ENCODE measurements at regions not wholly inside any gene's neighbourhood (a gene's known extent, or its start where the extent isn't known, plus 50 kb on each side); places are given as distances from the start of the nearest gene placed in this dataset.

DNA sequence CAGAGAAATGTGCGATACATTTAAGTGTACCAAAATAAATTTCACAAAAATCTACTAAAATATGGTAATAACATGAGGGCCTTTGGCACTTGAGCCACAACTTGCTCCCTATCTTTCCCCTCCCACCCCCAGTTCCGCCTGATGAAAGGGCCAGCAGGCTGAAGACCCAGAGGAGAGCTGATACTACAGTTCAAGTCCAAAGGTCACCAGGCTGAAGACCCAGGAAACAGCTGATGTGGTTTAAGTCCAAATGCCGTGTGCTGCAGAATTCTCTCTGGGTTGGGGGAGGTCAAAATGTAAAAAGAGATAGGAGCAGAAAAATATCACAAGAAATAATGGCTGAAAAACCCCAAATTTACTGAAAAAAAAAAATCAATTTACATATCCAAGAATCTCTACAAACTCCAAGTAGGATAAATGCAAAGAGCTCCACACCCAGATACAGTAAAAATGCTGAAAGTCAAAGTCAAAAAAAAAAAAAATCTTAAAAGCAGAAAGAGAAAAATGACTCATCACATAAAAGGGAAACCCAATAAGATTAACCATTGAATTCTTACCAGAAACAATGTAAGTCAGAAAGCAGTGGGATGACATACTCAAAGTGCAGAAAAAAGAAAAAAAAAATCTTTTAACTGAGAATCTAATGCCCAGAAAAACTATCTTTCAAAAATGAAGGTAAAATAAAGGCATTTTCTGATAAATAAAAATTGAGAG lies 452.1 kb upstream of the ASIC2 start:
- TF ChIP-seq, protein P1, sequence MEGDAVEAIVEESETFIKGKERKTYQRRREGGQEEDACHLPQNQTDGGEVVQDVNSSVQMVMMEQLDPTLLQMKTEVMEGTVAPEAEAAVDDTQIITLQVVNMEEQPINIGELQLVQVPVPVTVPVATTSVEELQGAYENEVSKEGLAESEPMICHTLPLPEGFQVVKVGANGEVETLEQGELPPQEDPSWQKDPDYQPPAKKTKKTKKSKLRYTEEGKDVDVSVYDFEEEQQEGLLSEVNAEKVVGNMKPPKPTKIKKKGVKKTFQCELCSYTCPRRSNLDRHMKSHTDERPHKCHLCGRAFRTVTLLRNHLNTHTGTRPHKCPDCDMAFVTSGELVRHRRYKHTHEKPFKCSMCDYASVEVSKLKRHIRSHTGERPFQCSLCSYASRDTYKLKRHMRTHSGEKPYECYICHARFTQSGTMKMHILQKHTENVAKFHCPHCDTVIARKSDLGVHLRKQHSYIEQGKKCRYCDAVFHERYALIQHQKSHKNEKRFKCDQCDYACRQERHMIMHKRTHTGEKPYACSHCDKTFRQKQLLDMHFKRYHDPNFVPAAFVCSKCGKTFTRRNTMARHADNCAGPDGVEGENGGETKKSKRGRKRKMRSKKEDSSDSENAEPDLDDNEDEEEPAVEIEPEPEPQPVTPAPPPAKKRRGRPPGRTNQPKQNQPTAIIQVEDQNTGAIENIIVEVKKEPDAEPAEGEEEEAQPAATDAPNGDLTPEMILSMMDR (IDR thresholded peaks at IDR 0.05) = no peak
- TF ChIP-seq POLR2A (IDR thresholded peaks at IDR 0.05) = no peak

Data from testis (tissue), 2 donors.